HL-60 (cell line): ENCODE measurements at regions not wholly inside any gene's neighbourhood (a gene's known extent, or its start where the extent isn't known, plus 50 kb on each side); places are given as distances from the start of the nearest gene placed in this dataset.

Source experiments
- DNase-seq, 2 experiments: peaks; one replicate each; pipeline ENCODE4 v3.0.0-alpha.2; 2010 to 2020; ENCODE audit warnings: low read depth in 1 of 2, low spot score in 1 of 2
- H3K27ac ChIP-seq: fragments of 250-450 bp; sonication (Bioruptor Pico); replicated peaks from 2 replicates; pipeline ENCODE4 v1.5.1; 2020; ENCODE audit warnings: mild to moderate bottlenecking, moderate library complexity
- H3K27me3 ChIP-seq: fragments of 250-450 bp; sonication (Bioruptor Pico); 2 replicates; pipeline ENCODE4 v1.5.1; 2021; ENCODE audit warnings: mild to moderate bottlenecking, moderate library complexity; ENCODE audit not compliant: insufficient read depth, poor library complexity, severe bottlenecking
- H3K4me3 ChIP-seq: replicated peaks from 2 replicates; pipeline ENCODE4 v1.5.1; 2011; ENCODE audit warnings: mild to moderate bottlenecking, control low read depth, low read length; ENCODE audit not compliant: insufficient read depth
- GABPA ChIP-seq: IDR thresholded peaks from 2 replicates; pipeline ENCODE4 v1.6.1; 2012; ENCODE audit warnings: low read depth
- POLR2AphosphoS5 ChIP-seq: IDR thresholded peaks from 2 replicates; pipeline ENCODE4 v1.6.1; 2012; ENCODE audit warnings: low read depth
- SPI1 ChIP-seq: IDR thresholded peaks from 2 replicates; pipeline ENCODE4 v1.6.1; 2012; ENCODE audit warnings: low read depth, mild to moderate bottlenecking, borderline replicate concordance
- TF ChIP-seq, protein P1 (sequence below): IDR thresholded peaks from 2 replicates; pipeline ENCODE4 v1.6.1; 2012; ENCODE audit warnings: low read depth; ENCODE audit not compliant: insufficient replicate concordance
- TF ChIP-seq, protein P2 (sequence below): IDR thresholded peaks from one replicate; pipeline ENCODE4 v1.5.1; 2011; ENCODE audit warnings: low read length, control low read depth, inconsistent platforms; ENCODE audit not compliant: insufficient read depth

DNA sequence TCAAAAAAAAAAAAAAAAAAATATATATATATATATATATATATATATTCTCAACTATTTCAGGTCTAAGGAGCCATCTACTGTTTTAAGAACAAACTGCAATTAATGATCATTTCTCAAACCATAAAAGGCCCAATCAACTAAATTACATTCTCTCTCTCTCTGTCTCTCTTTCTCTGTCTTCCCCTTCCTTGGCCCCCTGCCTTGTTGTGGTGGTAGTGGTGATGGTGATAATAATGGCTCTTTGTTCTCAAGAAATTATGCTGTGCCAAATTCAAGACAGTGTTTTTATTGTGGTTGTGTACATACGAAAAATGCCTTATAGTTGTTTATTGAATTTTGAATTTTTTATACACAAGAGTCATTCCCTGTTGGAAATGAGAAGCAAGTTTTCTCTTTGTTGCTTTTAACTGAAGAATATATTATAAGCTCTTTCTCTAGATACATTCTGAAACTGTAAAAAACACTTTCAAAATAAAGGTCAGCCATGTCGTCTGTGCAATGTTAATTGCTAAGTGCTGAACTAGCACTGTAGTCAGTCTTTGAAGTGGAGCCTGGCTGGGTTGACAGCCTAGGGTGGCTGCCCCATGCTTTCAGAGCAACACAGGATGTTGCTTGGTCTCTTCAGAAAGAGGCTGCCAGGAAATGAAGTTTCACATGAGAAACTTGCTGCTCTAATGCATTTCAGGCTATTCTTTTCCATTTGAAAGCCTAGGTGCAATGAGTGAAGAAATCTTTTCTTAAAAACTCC, 96.0 kb downstream of the HINT1 start:
- Histone ChIP-seq H3K27me3 (no peaks in the 10 kb centered on the region), H3K4me3 (no peak overlapping the region), H3K27ac (no peak overlapping the region)
- TF ChIP-seq GABPA (no peak), POLR2AphosphoS5 (no peak), SPI1 (no peak)
- TF ChIP-seq, protein P1, sequence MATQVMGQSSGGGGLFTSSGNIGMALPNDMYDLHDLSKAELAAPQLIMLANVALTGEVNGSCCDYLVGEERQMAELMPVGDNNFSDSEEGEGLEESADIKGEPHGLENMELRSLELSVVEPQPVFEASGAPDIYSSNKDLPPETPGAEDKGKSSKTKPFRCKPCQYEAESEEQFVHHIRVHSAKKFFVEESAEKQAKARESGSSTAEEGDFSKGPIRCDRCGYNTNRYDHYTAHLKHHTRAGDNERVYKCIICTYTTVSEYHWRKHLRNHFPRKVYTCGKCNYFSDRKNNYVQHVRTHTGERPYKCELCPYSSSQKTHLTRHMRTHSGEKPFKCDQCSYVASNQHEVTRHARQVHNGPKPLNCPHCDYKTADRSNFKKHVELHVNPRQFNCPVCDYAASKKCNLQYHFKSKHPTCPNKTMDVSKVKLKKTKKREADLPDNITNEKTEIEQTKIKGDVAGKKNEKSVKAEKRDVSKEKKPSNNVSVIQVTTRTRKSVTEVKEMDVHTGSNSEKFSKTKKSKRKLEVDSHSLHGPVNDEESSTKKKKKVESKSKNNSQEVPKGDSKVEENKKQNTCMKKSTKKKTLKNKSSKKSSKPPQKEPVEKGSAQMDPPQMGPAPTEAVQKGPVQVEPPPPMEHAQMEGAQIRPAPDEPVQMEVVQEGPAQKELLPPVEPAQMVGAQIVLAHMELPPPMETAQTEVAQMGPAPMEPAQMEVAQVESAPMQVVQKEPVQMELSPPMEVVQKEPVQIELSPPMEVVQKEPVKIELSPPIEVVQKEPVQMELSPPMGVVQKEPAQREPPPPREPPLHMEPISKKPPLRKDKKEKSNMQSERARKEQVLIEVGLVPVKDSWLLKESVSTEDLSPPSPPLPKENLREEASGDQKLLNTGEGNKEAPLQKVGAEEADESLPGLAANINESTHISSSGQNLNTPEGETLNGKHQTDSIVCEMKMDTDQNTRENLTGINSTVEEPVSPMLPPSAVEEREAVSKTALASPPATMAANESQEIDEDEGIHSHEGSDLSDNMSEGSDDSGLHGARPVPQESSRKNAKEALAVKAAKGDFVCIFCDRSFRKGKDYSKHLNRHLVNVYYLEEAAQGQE = no peak
- TF ChIP-seq, protein P2, sequence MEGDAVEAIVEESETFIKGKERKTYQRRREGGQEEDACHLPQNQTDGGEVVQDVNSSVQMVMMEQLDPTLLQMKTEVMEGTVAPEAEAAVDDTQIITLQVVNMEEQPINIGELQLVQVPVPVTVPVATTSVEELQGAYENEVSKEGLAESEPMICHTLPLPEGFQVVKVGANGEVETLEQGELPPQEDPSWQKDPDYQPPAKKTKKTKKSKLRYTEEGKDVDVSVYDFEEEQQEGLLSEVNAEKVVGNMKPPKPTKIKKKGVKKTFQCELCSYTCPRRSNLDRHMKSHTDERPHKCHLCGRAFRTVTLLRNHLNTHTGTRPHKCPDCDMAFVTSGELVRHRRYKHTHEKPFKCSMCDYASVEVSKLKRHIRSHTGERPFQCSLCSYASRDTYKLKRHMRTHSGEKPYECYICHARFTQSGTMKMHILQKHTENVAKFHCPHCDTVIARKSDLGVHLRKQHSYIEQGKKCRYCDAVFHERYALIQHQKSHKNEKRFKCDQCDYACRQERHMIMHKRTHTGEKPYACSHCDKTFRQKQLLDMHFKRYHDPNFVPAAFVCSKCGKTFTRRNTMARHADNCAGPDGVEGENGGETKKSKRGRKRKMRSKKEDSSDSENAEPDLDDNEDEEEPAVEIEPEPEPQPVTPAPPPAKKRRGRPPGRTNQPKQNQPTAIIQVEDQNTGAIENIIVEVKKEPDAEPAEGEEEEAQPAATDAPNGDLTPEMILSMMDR = no peak
- DNase-seq = peak in 1 of 2 experiments; percentile 2

DNA sequence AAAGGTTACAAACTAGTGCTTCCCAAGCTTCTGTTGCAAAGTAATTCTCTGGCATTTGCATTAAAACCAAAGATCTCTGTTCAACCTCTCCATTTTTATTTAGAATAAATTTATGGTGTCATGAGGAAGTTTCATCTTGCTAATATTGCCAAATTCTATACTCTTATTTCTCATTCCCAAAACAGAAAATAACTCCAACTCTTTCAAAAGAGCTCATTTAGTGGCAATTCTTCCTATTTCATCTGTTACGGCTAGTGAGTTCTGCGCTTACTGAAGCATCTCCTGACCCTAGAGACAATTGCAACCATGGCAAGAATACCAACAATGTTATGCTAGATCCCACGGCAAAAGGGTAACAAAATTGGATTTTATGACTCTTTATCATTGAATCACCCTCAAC, 97.0 kb downstream of the HINT1 start:
- no peak for DNase-seq
- Histone ChIP-seq H3K4me3 (no peak overlapping the region), H3K27ac (peak overlapping the region; percentile 49), H3K27me3 (no peaks in the 10 kb centered on the region)
- TF ChIP-seq SPI1 (no peak), POLR2AphosphoS5 (no peak), GABPA (no peak)
- TF ChIP-seq, protein P2 = no peak
- TF ChIP-seq, protein P1 = no peak

DNA sequence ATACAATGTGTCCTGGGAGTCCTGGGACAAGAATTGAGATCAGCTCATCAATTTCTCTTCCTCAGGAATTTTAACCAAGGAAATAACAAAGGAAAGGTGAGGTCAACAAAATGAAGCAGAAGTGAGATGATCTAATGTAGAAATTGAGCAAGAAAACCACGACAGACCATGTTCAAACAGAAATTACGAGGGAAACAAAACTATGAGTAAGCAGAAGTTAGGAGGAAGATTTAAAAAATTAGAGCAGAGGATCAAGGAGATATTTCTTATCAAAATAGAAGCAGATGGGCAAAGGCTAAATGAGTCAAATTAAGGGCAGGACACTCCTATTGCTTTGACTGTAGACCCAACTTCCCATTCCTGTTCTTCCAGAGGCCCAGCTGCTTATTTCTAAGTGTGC, 97.4 kb downstream of the HINT1 start:
- TF ChIP-seq, protein P1 = no peak
- TF ChIP-seq, protein P2 = no peak
- TF ChIP-seq SPI1 = peak; percentile 4; the same call in 1 of the 2 replicates
- Histone ChIP-seq H3K27ac (peak overlapping the region; percentile 49), H3K4me3 (no peak overlapping the region), H3K27me3 (no peaks in the 10 kb centered on the region)
- DNase-seq = peak; percentile 11 to 43
